ENCODE measurements at regions not wholly inside any gene's neighbourhood (a gene's known extent, or its start where the extent isn't known, plus 50 kb on each side); places are given as distances from the start of the nearest gene placed in this dataset.

DNA sequence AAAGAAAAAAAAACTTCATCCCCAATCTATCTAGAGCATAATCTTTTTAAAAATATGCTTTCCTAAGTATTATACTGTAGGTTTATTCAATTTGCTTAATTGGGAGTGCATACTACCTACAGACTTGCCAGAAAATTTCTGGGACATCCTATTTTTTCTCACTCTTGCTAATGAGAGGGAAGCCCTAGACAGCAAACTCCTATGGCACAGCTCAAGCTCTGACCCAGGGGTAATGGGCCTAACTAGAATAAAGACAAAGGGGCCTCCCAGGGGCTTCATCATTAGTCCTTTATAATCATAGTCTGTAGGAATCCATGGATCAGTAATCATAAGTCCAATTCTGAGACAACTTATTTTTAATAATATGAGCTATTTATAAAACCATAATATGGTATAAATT is 142.6 kb upstream of the ITGA4 start (continued):
- TF ChIP-seq, protein P1, sequence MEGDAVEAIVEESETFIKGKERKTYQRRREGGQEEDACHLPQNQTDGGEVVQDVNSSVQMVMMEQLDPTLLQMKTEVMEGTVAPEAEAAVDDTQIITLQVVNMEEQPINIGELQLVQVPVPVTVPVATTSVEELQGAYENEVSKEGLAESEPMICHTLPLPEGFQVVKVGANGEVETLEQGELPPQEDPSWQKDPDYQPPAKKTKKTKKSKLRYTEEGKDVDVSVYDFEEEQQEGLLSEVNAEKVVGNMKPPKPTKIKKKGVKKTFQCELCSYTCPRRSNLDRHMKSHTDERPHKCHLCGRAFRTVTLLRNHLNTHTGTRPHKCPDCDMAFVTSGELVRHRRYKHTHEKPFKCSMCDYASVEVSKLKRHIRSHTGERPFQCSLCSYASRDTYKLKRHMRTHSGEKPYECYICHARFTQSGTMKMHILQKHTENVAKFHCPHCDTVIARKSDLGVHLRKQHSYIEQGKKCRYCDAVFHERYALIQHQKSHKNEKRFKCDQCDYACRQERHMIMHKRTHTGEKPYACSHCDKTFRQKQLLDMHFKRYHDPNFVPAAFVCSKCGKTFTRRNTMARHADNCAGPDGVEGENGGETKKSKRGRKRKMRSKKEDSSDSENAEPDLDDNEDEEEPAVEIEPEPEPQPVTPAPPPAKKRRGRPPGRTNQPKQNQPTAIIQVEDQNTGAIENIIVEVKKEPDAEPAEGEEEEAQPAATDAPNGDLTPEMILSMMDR (IDR thresholded peaks at IDR 0.05; ENCODE audit: low read depth, low read length, missing input control): no peak

DNA sequence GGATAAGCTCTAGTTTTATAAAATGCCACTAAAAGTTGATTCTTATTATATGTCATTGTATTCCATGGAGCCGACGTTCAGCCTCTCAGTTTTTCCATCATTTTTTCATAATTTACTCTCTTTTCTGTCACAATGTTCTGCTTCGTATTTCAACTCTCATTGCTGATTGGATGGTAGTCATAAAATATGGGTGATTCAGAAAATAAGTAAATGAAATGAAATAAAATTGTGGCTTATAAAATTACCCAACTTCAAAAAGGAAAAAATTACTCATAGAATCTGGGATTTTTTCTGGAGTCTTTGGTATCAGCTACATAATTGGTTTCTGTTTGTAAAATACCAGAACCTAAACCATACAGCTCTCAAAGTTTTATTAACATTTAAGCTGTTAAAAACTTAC is 139.7 kb upstream of the ITGA4 start:
- no peak for TF ChIP-seq YY1 (IDR thresholded peaks at IDR 0.05)
- no peak for TF ChIP-seq GABPA (IDR thresholded peaks at IDR 0.05 in 1 of 2, conservative IDR thresholded peaks at IDR 0.05 in 1 of 2)
- TF ChIP-seq SP1 (IDR thresholded peaks at IDR 0.05): no peak
- TF ChIP-seq, protein P2, sequence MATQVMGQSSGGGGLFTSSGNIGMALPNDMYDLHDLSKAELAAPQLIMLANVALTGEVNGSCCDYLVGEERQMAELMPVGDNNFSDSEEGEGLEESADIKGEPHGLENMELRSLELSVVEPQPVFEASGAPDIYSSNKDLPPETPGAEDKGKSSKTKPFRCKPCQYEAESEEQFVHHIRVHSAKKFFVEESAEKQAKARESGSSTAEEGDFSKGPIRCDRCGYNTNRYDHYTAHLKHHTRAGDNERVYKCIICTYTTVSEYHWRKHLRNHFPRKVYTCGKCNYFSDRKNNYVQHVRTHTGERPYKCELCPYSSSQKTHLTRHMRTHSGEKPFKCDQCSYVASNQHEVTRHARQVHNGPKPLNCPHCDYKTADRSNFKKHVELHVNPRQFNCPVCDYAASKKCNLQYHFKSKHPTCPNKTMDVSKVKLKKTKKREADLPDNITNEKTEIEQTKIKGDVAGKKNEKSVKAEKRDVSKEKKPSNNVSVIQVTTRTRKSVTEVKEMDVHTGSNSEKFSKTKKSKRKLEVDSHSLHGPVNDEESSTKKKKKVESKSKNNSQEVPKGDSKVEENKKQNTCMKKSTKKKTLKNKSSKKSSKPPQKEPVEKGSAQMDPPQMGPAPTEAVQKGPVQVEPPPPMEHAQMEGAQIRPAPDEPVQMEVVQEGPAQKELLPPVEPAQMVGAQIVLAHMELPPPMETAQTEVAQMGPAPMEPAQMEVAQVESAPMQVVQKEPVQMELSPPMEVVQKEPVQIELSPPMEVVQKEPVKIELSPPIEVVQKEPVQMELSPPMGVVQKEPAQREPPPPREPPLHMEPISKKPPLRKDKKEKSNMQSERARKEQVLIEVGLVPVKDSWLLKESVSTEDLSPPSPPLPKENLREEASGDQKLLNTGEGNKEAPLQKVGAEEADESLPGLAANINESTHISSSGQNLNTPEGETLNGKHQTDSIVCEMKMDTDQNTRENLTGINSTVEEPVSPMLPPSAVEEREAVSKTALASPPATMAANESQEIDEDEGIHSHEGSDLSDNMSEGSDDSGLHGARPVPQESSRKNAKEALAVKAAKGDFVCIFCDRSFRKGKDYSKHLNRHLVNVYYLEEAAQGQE (IDR thresholded peaks at IDR 0.05): no peak
- no peak for TF ChIP-seq JUND (IDR thresholded peaks at IDR 0.05)
- no peak for TF ChIP-seq RAD21 (IDR thresholded peaks at IDR 0.05)
- TF ChIP-seq NR2F2 (IDR thresholded peaks at IDR 0.05): no peak
- TF ChIP-seq FOXA1 (IDR thresholded peaks at IDR 0.05): no peak
- TF ChIP-seq HNF4G (IDR thresholded peaks at IDR 0.05): no peak
- TF ChIP-seq EGR1 (IDR thresholded peaks at IDR 0.05; ENCODE audit: low read depth in 2 of 2): no peak
- TF ChIP-seq, protein P3, sequence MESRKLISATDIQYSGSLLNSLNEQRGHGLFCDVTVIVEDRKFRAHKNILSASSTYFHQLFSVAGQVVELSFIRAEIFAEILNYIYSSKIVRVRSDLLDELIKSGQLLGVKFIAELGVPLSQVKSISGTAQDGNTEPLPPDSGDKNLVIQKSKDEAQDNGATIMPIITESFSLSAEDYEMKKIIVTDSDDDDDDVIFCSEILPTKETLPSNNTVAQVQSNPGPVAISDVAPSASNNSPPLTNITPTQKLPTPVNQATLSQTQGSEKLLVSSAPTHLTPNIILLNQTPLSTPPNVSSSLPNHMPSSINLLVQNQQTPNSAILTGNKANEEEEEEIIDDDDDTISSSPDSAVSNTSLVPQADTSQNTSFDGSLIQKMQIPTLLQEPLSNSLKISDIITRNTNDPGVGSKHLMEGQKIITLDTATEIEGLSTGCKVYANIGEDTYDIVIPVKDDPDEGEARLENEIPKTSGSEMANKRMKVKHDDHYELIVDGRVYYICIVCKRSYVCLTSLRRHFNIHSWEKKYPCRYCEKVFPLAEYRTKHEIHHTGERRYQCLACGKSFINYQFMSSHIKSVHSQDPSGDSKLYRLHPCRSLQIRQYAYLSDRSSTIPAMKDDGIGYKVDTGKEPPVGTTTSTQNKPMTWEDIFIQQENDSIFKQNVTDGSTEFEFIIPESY (IDR thresholded peaks at IDR 0.05): no peak
- TF ChIP-seq FOXA2 (IDR thresholded peaks at IDR 0.05): no peak
- TF ChIP-seq TAF1 (conservative IDR thresholded peaks at IDR 0.05): no peak
- TF ChIP-seq HNF4A (conservative IDR thresholded peaks at IDR 0.05): no peak
- TF ChIP-seq ATF3 (IDR thresholded peaks at IDR 0.05): no peak
- no peak for TF ChIP-seq RXRA (IDR thresholded peaks at IDR 0.05)
- TF ChIP-seq, protein P1 (IDR thresholded peaks at IDR 0.05; ENCODE audit: low read depth, low read length, missing input control): no peak
- TF ChIP-seq, protein P4, sequence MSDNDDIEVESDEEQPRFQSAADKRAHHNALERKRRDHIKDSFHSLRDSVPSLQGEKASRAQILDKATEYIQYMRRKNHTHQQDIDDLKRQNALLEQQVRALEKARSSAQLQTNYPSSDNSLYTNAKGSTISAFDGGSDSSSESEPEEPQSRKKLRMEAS (IDR thresholded peaks at IDR 0.05): no peak

More for the DNA sequence above, 139.7 kb upstream of the ITGA4 start:
- Histone ChIP-seq H3K9me3 (ENCODE audit: control insufficient read depth in 4 of 4, low read length in 3 of 4) (no peaks in the 10 kb centered on the region), H3K4me3 (ENCODE audit: low read depth in 1 of 3, low read length in 3 of 3) (no peak overlapping the region), H3K4me1 (ENCODE audit: control insufficient read depth in 4 of 4, insufficient read depth in 4 of 4, low read length in 3 of 4) (no peaks in the 10 kb centered on the region), H3K9ac (ENCODE audit: low read depth in 1 of 2, low read length in 2 of 2) (no peak overlapping the region), H3K36me3 (ENCODE audit: control insufficient read depth in 4 of 4, insufficient read depth in 3 of 4, low read depth in 1 of 4, low read length in 3 of 4) (no peaks in the 10 kb centered on the region), H3K27ac (ENCODE audit: low read depth in 1 of 2, low read length in 2 of 2) (no peak overlapping the region), H3K27me3 (ENCODE audit: control insufficient read depth in 4 of 4, insufficient read depth in 4 of 4, low read length in 3 of 4) (no peaks in the 10 kb centered on the region)
- 77% methylated on average over 3 of the region's 3 CpGs for WGBS
- DNase-seq (ENCODE audit: low spot score): no peak
